NCI-H1048 (cell line): ENCODE measurements at regions not wholly inside any gene's neighbourhood (a gene's known extent, or its start where the extent isn't known, plus 50 kb on each side); places are given as distances from the start of the nearest gene placed in this dataset.

Experiments used
- DNase-seq: peaks from one replicate; lab custom pipeline; 2025; lab: John Stamatoyannopoulos, UW

GRCh38 chr3:117617906-117618305 is 908.3 kb downstream of the TUSC7 start:
- no peak for DNase-seq

DNA sequence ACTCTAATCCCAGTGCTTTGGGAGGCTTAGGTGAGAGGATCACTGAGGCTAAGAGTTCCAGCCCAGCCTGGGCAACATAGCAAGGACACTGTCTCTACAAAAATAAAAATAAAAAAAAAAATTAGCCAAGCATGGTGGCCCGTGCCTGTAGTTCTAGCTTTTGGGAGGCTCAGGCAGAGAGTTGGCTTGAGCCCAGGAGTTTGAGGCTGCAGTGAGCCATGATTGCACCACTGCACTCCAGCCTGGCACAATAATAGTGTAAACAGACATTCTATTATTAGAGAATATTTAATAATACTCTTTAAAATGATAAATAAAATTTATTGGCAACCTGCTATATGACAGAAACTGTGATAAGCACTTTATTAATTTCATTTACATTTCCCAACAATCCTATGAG is 908.9 kb downstream of the TUSC7 start:
- no peak for DNase-seq

- no peak for DNase-seq
These were observed 910.2 kb downstream of the TUSC7 start for GRCh38 chr3:117619805-117620204.

- DNase-seq, result no peak
These were observed 912.7 kb downstream of the TUSC7 start for GRCh38 chr3:117622171-117622841.

GRCh38 chr3:117624424-117624823 is 914.8 kb downstream of the TUSC7 start:
- no peak for DNase-seq

GRCh38 chr3:117625174-117625573 is 915.6 kb downstream of the TUSC7 start:
- DNase-seq, result no peak

GRCh38 chr3:117626577-117626976 is 917.0 kb downstream of the TUSC7 start:
- DNase-seq, result no peak

DNA sequence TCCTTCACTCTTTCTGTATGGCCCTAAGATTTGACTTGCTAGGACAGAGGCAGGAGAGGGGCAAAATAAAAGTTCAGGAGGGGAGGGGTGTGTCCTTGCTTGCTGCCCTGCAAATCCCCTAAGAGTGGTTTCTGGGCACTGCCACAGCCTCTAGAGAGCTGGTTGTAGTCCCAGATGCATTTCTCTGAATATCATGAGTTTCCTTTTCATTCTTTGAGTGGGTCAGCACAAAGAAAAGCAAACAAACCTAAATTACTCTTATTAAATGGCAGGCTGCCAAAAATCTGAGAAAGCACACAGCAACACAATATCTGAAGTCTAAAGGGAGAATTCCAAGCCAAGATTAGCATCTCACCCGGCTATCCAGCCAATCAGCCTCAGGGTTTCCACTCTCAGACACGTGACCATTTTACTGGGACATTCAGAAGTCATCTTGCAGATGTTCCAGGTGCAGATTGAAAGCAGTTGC is 919.3 kb downstream of the TUSC7 start:
- DNase-seq, result peak; percentile 30

- no peak for DNase-seq
These were observed 919.9 kb downstream of the TUSC7 start for GRCh38 chr3:117629505-117629904.

DNA sequence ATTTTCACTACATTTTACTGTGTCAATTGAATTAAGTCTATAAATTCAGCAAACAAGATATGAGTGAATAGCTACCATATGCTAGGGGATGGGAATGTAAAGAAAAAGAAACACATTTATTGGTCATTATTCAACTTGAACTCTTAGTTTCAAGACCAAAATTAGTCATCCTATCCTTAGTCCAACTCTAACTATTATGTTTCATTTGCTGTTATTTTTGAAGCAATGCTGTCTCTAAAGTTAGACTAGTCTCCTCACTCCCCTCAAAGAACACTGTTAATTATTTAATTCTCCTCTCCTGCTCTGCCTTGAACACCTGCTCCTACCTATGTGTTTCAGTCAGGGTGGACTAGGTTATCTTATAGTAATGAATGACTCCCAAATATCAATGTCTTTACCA is 920.9 kb downstream of the TUSC7 start:
- no peak for DNase-seq

GRCh38 chr3:117630885-117631284 is 921.3 kb downstream of the TUSC7 start:
- DNase-seq, result no peak

DNA sequence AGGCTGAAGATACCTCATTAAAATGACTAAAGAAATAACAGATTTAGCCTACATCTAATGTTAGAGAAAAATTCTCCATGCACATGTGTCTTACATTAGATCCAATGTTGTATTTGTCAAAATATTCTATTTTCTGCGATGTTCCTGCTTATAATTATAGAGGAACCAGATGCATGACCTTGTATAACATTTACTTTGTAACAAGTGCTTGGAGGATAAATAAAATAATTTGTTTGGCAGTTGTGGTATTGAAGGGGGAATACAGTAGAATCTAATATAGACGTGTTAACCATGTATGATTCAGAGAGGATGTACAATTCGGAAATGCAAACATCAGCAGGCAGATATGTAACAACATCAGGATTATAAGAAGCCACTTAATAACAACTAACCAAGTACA is 922.2 kb downstream of the TUSC7 start:
- DNase-seq, result no peak

GRCh38 chr3:117632191-117632590 is 922.6 kb downstream of the TUSC7 start:
- DNase-seq, result no peak

DNA sequence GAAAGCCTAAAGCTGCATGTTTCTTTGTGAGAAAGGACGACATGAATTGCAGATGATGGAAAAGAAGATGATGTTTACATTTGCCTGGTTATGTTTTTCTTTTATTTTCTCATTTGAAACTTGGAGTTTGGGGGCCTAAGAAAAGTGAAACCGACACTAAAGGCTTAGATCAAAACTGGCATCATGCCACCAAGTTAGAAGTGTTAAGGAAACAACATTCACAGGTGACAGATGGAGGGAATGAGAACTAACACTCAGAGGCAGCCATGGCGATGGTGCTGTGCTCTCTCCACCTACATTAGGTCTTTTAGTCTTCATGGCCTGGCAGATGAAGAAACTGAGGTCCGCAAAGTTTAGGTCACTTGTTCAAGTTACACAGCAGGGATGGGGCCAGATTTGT is 923.6 kb downstream of the TUSC7 start:
- no peak for DNase-seq

DNA sequence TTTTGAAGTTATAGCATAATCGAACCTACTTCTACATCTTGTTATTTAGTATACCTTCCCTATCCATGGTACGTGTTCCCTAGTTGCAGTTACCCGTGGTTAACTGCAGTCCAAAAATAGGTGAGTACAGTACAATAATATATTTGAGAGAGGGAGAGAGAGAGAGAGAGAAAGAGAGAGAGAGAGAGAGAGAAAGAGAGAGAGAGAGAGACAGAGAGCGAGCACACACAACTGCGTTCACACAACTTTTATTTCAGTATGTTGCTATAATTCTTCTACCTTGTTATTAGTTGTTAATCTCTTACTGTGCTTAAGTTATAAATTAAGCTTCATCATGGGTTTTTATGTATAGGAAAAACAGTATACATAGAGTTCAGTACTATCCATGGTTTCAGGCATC is 928.1 kb downstream of the TUSC7 start:
- DNase-seq, result no peak

GRCh38 chr3:117644203-117644602 is 934.6 kb downstream of the TUSC7 start:
- DNase-seq, result no peak

DNA sequence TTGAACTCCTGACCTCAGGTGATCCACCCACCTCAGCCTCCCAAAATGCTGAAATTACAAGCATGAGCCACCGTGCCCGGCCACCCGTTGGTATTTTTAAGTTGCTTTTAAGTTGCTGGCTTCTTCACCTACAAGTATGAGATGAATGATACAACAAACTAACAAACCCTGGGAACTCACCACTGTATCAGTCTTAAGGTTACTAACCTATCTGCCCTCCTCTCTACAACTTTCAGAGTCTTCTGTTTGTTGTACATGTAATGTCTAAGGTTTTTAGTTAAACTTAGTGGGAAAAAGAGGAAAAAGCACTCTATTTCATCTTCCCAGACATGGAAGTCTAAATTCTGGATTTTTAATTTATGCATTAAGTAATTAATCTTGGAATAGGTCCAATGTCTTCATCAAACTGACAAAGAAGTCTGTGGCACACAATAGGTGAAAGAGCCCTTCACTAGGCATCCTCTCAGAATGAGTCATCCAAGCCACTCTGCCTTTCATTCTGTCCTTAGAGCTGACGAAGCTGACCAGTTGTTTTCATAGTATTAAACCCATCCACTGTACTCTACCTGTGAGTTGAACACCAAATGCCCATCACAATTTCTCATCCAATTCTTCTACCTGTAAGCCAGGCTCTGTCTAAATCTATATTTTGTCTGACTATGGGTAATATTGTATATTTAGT is 936.1 kb downstream of the TUSC7 start:
- DNase-seq, result no peak

DNA sequence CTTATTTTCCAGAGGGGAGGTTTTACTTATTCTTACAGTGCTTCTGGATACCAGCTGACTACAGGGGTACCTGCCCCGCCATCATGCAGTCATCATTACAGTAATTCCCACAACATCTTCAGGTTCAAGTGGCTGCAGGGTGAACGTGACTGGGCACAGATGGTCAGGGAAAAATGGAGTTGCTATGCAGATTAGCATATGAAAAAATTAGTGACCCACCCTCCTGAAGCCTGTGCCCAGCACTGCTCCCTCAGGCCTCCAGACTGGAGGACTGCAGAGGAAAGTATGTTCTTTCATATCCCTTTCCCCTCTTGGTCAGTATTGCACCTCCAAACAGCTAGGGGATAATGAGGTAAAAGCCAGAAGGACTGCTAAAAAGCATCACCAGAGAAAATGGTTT is 937.9 kb downstream of the TUSC7 start:
- DNase-seq, result no peak

GRCh38 chr3:117651246-117651645 is 941.7 kb downstream of the TUSC7 start:
- DNase-seq, result no peak

- DNase-seq, result no peak
These were observed 946.8 kb downstream of the TUSC7 start for GRCh38 chr3:117656391-117656790.

DNA sequence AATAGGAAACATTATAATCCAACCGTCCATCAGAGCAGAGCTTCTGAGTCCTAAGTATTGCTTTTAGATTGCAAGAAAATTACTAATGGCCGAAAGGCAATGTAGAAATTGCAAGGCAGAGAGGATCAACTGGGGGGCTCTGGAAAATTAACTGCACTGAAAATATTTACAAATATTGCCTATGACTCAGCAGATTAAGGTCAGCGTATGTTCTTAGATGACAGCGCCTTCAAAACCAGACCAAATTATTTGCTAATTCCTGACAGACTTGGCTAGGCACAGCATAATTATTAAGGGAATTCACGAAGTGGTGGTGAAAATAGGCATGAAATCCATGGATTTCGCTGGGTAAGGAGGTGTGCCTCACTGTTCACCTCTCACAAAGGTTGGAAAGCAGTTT is 947.7 kb downstream of the TUSC7 start:
- no peak for DNase-seq

- DNase-seq, result no peak
These were observed 951.6 kb downstream of the TUSC7 start for GRCh38 chr3:117660941-117661817.

DNA sequence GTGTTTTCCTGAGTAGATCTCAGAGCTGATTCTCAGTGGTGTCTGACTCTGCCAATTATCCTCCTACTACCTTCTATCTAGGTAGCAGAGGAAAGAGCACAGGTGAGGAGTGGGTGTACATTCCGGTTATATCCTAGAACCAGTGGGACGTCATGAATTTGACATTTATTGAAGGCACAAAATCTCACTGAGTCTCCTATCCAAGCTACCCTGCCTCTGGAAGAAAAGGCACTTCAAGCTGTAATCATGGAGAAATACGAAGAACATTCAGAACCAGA is 952.2 kb downstream of the TUSC7 start:
- no peak for DNase-seq
